ENCODE measurements at regions not wholly inside any gene's neighbourhood (a gene's known extent, or its start where the extent isn't known, plus 50 kb on each side); places are given as distances from the start of the nearest gene placed in this dataset.

GRCh38 chr11:39664023-39664422, 1795.4 kb downstream of the LRRC4C start:
- Histone ChIP-seq H3K4me1 (ENCODE audit: control insufficient read depth, insufficient read depth, low read length) (no peaks in the 10 kb centered on the region), H3K36me3 (ENCODE audit: control insufficient read depth, insufficient read depth, low read length) (no peaks in the 10 kb centered on the region), H3K9ac (ENCODE audit: extremely low read depth, low read length, poor library complexity, severe bottlenecking) (no peak overlapping the region), H3K27me3 (ENCODE audit: control insufficient read depth, insufficient read depth, low read length, poor library complexity, severe bottlenecking) (no peaks in the 10 kb centered on the region), H3K27ac (ENCODE audit: low read depth, low read length) (no peak overlapping the region), H3K9me3 (ENCODE audit: control insufficient read depth, low read length) (peaks cover 15% of the 10 kb centered on the region), H3K4me3 (ENCODE audit: low read length) (no peak overlapping the region)
- DNase-seq: peak; percentile 53
- H3K9me3 Mint-ChIP-seq: peaks cover 16% of the 10 kb centered on the region
- no peaks in the 10 kb centered on the region for H3K36me3 Mint-ChIP-seq (ENCODE audit: low read depth)
- H3K4me3 Mint-ChIP-seq: no peak overlapping the region
- H3K27me3 Mint-ChIP-seq (ENCODE audit: insufficient read depth): no peaks in the 10 kb centered on the region
- no peak overlapping the region for H3K27ac Mint-ChIP-seq
- peaks cover 3% of the 10 kb centered on the region for H3K4me1 Mint-ChIP-seq
- 87 to 91% methylated on average over 4 to 6 of the region's 6 CpGs for WGBS, 2 experiments (ENCODE audit: insufficient coverage in 1 of 2, insufficient read length in 1 of 2)
- TF ChIP-seq CTCF (conservative IDR thresholded peaks at IDR 0.05): no peak

GRCh38 chr11:39661890-39662289, 1797.6 kb downstream of the LRRC4C start:
- Mint-ChIP-seq H3K4me3 (no peak overlapping the region), H3K27me3 (ENCODE audit: insufficient read depth) (no peaks in the 10 kb centered on the region), H3K9me3 (peaks cover 16% of the 10 kb centered on the region), H3K4me1 (peaks cover 3% of the 10 kb centered on the region), H3K27ac (no peak overlapping the region), H3K36me3 (ENCODE audit: low read depth) (no peaks in the 10 kb centered on the region)
- Histone ChIP-seq H3K36me3 (ENCODE audit: control insufficient read depth, insufficient read depth, low read length) (no peaks in the 10 kb centered on the region), H3K9ac (ENCODE audit: extremely low read depth, low read length, poor library complexity, severe bottlenecking) (no peak overlapping the region), H3K4me1 (ENCODE audit: control insufficient read depth, insufficient read depth, low read length) (no peaks in the 10 kb centered on the region), H3K9me3 (ENCODE audit: control insufficient read depth, low read length) (peaks cover 15% of the 10 kb centered on the region), H3K27ac (ENCODE audit: low read depth, low read length) (no peak overlapping the region), H3K4me3 (ENCODE audit: low read length) (no peak overlapping the region), H3K27me3 (ENCODE audit: control insufficient read depth, insufficient read depth, low read length, poor library complexity, severe bottlenecking) (no peaks in the 10 kb centered on the region)
- no peak for TF ChIP-seq CTCF (conservative IDR thresholded peaks at IDR 0.05)
- no peak for DNase-seq

GRCh38 chr11:39651857-39652461, 1807.5 kb downstream of the LRRC4C start:
- Mint-ChIP-seq H3K36me3 (ENCODE audit: low read depth) (no peaks in the 10 kb centered on the region), H3K4me3 (no peak overlapping the region), H3K9me3 (peaks cover 1% of the 10 kb centered on the region), H3K4me1 (no peaks in the 10 kb centered on the region), H3K27me3 (ENCODE audit: insufficient read depth) (no peaks in the 10 kb centered on the region), H3K27ac (no peak overlapping the region)
- Histone ChIP-seq H3K27me3 (ENCODE audit: control insufficient read depth, insufficient read depth, low read length, poor library complexity, severe bottlenecking) (no peaks in the 10 kb centered on the region), H3K27ac (ENCODE audit: low read depth, low read length) (no peak overlapping the region), H3K9me3 (ENCODE audit: control insufficient read depth, low read length) (no peaks in the 10 kb centered on the region), H3K9ac (ENCODE audit: extremely low read depth, low read length, poor library complexity, severe bottlenecking) (no peak overlapping the region), H3K4me3 (ENCODE audit: low read length) (no peak overlapping the region), H3K36me3 (ENCODE audit: control insufficient read depth, insufficient read depth, low read length) (no peaks in the 10 kb centered on the region), H3K4me1 (ENCODE audit: control insufficient read depth, insufficient read depth, low read length) (no peaks in the 10 kb centered on the region)
- TF ChIP-seq CTCF (conservative IDR thresholded peaks at IDR 0.05): no peak
- no peak for DNase-seq
- WGBS, 2 experiments (ENCODE audit: insufficient coverage in 1 of 2, insufficient read length in 1 of 2): 92 to 94% methylated on average over 12 to 24 of the region's 24 CpGs

Data from endodermal cell (in vitro differentiated cells).